COLO829 (cell line): ENCODE measurements at regions not wholly inside any gene's neighbourhood (a gene's known extent, or its start where the extent isn't known, plus 50 kb on each side); places are given as distances from the start of the nearest gene placed in this dataset.

Experiments
- DNase-seq: peaks from one replicate; pipeline ENCODE4 v3.0.0; 2012; ENCODE audit warnings: low spot score

GRCh38 chr11:95387325-95387724 lies 156.3 kb upstream of the SESN3 start:
- no peak for DNase-seq

- DNase-seq: no peak
These were observed 154.6 kb upstream of the SESN3 start for GRCh38 chr11:95385577-95385976.

GRCh38 chr11:95379479-95379878 lies 148.5 kb upstream of the SESN3 start:
- no peak for DNase-seq

- DNase-seq: no peak
These were observed 147.8 kb upstream of the SESN3 start for GRCh38 chr11:95378789-95379188.

- DNase-seq: no peak
These were observed 147.1 kb upstream of the SESN3 start for GRCh38 chr11:95378111-95378510.

GRCh38 chr11:95375886-95376285 lies 144.9 kb upstream of the SESN3 start:
- no peak for DNase-seq

- no peak for DNase-seq
These were observed 144.4 kb upstream of the SESN3 start for GRCh38 chr11:95375451-95375850.

GRCh38 chr11:95374105-95374504 lies 143.1 kb upstream of the SESN3 start:
- no peak for DNase-seq

- DNase-seq: no peak
These were observed 142.2 kb upstream of the SESN3 start for GRCh38 chr11:95373241-95373640.

- DNase-seq: no peak
These were observed 141.2 kb upstream of the SESN3 start for GRCh38 chr11:95372097-95372656.

GRCh38 chr11:95371153-95371552 lies 140.2 kb upstream of the SESN3 start:
- no peak for DNase-seq

- no peak for DNase-seq
These were observed 136.7 kb upstream of the SESN3 start for GRCh38 chr11:95367726-95368125.

GRCh38 chr11:95365348-95365747 lies 134.3 kb upstream of the SESN3 start:
- no peak for DNase-seq

GRCh38 chr11:95364324-95365295 lies 133.6 kb upstream of the SESN3 start:
- DNase-seq: peak; percentile 10

GRCh38 chr11:95363708-95364107 lies 132.7 kb upstream of the SESN3 start:
- no peak for DNase-seq

- DNase-seq: no peak
These were observed 132.2 kb upstream of the SESN3 start for GRCh38 chr11:95363164-95363563.

GRCh38 chr11:95361180-95361579 lies 130.2 kb upstream of the SESN3 start:
- DNase-seq: no peak

- no peak for DNase-seq
These were observed 129.5 kb upstream of the SESN3 start for GRCh38 chr11:95360377-95361075.

- no peak for DNase-seq
These were observed 128.8 kb upstream of the SESN3 start for GRCh38 chr11:95359756-95360155.

- no peak for DNase-seq
These were observed 128.3 kb upstream of the SESN3 start for GRCh38 chr11:95359341-95359663.

- no peak for DNase-seq
These were observed 127.7 kb upstream of the SESN3 start for GRCh38 chr11:95358511-95359340.

- no peak for DNase-seq
These were observed 123.3 kb upstream of the SESN3 start for GRCh38 chr11:95354304-95354703.
